NB4 (cell line): ENCODE measurements at regions not wholly inside any gene's neighbourhood (a gene's known extent, or its start where the extent isn't known, plus 50 kb on each side); places are given as distances from the start of the nearest gene placed in this dataset.

ENCODE experiments used
- DNase-seq: peaks from one replicate; pipeline ENCODE4 v3.0.0; 2010; ENCODE audit warnings: low read depth
- H3K4me3 ChIP-seq: one replicate; pipeline ENCODE4 v1.5.1; 2011; ENCODE audit warnings: mild to moderate bottlenecking, low read depth, low read length, moderate library complexity
- MYC ChIP-seq: IDR thresholded peaks from 2 replicates; pipeline ENCODE4 v1.6.1; 2011; ENCODE audit warnings: low read depth, low read length
- POLR2A ChIP-seq: IDR thresholded peaks from 2 replicates; pipeline ENCODE4 v1.6.1; 2011; ENCODE audit warnings: mild to moderate bottlenecking; ENCODE audit not compliant: insufficient read length; ENCODE audit errors: extremely low read depth
- TF ChIP-seq, protein P1 (sequence below): IDR thresholded peaks from 2 replicates; pipeline ENCODE4 v1.6.1; 2011; ENCODE audit warnings: low read depth, low read length
- TF ChIP-seq, protein P2 (sequence below): IDR thresholded peaks from one replicate; pipeline ENCODE4 v1.5.1; 2012; ENCODE audit warnings: low read depth, low read length

DNA sequence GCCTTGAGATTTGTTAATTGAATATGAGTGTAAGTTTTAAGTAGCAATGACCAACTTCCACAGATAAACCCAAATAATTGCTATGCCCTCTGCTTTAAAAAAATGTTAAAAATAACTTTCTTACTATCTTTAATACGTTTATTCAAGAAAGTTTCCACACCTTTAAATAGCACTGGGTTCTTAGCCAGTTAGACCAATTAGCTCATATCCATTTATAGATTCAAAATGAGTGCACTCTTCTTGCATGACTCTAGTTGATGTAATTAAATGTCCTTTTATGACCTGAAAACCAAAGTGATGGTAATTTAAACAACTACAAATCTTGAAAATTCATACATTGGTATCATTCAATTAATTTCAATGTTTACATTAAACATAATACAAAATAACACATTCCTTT, 50.8 kb upstream of the CACNA2D1 start:
- DNase-seq = no peak
- H3K4me3 ChIP-seq = no peak overlapping the region
- TF ChIP-seq MYC (no peak), POLR2A (no peak)
- TF ChIP-seq, protein P1, sequence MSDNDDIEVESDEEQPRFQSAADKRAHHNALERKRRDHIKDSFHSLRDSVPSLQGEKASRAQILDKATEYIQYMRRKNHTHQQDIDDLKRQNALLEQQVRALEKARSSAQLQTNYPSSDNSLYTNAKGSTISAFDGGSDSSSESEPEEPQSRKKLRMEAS = no peak
- TF ChIP-seq, protein P2, sequence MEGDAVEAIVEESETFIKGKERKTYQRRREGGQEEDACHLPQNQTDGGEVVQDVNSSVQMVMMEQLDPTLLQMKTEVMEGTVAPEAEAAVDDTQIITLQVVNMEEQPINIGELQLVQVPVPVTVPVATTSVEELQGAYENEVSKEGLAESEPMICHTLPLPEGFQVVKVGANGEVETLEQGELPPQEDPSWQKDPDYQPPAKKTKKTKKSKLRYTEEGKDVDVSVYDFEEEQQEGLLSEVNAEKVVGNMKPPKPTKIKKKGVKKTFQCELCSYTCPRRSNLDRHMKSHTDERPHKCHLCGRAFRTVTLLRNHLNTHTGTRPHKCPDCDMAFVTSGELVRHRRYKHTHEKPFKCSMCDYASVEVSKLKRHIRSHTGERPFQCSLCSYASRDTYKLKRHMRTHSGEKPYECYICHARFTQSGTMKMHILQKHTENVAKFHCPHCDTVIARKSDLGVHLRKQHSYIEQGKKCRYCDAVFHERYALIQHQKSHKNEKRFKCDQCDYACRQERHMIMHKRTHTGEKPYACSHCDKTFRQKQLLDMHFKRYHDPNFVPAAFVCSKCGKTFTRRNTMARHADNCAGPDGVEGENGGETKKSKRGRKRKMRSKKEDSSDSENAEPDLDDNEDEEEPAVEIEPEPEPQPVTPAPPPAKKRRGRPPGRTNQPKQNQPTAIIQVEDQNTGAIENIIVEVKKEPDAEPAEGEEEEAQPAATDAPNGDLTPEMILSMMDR = no peak
